ENCODE measurements at regions not wholly inside any gene's neighbourhood (a gene's known extent, or its start where the extent isn't known, plus 50 kb on each side); places are given as distances from the start of the nearest gene placed in this dataset.
A peak's percentile ranks its signal among the peaks of the same experiment; 100 is the strongest.
"Not testable (repeated sequence)": the region's sequence is repeated elsewhere in the genome, so short reads cannot be mapped to it uniquely, and the experiment has no call there.

GRCh38 chr10:71086439-71087080, 125.8 kb upstream of the UNC5B start:
- DNase-seq = peak; percentile 50

- DNase-seq = no peak
These were observed 124.7 kb upstream of the UNC5B start for GRCh38 chr10:71087622-71088021.

DNA sequence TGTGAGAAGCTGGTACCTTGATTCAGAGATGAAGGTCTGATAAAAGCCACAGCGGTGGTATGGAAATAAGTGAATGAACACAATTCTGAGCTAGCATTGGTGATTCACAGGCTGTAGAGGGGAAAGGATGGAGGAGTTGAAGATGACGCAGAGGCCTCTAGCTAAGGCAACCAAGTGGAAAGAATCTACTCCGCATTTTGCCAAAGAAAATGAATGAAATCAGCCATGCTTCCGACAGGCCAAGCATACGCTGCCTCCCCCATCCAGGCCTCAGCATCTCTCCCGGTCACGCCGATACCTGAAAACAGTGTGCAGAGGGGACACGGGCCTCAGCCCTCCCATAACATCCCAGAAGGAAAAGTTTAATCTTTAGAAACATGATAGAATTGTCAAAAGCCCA, 124.3 kb upstream of the UNC5B start:
- DNase-seq = no peak

- DNase-seq = peak; percentile 83
These were observed 123.8 kb upstream of the UNC5B start for GRCh38 chr10:71088578-71088977.

DNA sequence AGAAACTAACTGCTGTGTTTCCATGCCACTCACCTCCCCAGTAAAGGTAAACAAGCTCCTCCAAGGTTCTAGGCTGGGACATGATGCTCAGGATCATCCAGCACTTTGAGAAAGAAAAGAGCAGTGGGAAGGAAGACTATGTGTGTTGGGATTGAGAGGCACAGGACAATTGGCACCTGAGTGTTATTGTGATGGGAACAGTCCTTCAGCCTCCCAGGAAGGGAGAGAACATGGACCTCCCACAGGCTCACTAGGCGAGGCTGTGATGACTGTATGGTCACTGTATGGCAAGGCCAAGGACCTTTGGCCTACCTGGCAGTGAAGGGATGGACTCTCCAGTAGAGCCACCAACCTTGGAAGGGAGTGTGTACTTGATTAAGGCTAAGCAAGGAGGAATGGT, 123.2 kb upstream of the UNC5B start:
- no peak for DNase-seq

DNA sequence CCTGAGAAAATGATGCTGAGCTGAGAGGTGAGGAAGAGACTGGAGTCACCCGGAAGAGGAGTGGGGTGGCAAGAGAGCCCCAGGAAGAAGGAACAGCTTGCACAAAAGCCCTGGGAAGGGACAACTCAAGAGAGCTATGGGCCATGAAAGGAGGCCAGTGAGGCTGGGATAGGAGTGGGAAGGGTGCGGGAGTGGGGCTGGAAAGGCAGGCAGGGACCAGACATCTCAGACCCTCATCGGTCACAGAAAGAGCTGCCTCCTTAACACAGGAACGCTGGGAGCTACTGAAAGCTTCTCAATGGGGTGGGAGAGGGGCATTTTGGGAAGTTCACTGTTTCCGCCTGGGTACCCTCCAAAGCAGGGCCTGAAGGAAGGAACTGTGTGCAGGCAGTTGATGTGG, 122.0 kb upstream of the UNC5B start:
- DNase-seq = no peak

DNA sequence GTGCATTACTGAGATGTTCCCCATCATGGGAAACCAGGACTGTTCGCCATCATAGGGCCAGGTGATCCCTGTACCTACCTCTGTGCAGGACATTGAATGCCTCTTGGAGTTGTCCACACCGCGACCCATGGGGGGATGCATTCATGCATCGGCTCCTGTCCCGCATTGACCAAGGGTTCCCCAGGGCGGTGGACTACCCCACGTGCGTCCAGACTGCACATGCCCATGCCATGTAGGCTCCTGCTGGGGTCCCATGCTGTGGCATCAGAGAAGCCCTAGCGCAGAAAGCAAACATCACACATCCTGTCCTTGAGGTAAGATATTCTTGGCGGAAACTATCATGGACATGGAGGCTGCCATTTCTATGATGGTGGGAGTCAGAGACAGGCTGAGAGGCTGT, 121.6 kb upstream of the UNC5B start:
- DNase-seq = no peak

DNA sequence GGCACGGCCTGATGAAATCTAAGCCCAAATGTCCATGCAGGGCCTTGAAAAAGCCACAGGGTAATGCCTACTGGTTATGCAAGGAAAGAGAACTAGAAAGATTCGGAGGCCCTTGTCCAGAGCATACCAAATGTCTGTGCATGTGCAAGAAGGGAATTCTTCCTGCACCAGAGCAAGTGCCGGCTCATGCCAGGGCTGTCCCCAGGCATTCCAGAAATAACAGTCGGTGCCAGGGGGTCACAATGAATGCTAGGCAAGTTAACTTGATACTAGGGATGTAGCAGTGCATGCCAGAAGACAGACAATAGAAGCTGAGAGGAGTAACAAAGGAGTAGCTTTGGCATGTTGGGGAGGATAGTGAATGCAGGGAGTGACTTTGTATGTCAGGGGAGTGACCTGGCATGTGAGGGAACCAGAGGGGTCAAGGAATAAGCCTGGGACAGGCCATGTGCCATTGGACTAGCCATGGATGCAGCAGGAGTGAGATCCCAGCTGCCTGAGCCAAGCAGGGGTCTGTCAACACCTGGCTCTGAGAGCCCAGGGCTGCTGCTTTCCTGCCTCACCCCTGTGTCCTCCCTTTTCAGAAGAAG, 119.5 kb upstream of the UNC5B start:
- DNase-seq = no peak

DNA sequence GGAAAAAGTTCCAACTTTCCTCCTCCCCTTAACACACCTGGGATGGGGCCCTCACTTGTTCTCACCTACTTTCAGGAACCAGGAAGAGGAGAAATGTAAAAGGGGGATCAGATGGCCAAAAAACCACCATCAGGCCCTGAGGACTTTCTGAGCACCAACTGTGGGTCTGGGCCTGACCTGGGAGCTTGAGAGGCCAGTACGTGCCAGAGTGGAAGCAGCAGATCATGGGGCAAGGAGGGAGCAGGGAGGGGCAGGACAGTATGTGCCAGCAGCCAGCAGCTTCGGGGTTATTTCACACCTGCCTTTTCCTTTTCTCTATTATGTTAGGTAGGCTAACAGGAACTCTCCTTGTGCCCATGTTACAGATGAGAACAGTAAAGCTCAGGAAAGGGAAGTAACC, 118.8 kb upstream of the UNC5B start:
- DNase-seq = no peak

DNA sequence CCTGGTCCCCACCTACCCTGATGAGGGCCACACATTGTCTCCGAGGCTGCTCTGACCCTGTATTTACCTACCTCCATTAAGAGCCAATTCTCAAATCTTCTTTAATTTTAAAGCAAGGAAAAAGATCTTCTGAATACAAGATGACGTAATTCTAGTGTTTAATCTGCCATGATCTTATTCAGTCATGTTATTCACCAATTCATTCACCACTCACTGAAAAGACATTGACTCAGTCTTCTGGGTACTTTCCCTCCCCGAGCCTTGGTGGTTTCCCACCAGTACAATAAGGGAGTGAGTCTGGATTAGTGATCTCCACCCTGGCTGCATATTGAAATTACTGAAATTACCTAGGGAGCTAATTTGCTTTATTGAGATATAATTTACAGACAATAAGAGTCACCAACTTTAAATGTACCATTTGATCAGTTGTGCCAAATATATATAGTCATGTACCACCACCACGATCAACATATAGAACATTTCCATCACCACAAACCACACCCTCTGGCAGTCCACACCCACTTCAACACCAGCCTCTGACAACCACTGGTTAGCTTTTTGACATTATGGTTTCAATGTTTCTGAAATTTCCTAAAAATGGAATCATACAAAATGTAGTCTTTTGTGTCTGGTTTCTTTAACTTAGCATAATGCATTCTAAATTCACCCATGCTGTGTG, 117.5 kb upstream of the UNC5B start:
- no peak for DNase-seq

DNA sequence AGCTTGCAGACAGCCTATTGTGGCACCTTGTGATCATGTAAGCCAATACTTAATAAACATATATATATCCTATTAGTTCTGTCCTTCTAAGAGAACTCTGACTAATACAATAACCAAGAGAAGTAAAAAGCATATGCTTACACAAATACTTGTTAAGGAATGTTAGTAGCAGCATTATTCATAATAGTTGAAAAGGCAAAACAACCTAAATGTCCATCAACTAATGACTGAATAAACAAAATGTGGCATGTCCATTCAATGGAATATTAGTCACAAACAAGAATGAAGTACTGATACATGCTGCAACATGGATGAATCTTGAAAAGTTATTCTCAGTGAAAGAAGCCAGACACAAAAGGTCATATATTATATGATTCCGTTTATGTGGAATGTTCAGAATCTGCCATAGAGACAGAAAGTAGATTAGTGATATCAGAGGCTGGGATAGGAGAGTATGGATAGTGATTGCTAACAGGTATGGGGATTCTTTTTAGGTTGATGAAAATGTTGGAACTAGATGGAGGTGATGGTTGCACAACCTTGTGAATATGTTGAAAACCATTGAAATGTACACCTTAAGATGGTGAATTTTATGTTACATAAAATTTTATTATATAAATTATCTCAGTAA, 112.5 kb upstream of the UNC5B start:
- no peak for DNase-seq

DNA sequence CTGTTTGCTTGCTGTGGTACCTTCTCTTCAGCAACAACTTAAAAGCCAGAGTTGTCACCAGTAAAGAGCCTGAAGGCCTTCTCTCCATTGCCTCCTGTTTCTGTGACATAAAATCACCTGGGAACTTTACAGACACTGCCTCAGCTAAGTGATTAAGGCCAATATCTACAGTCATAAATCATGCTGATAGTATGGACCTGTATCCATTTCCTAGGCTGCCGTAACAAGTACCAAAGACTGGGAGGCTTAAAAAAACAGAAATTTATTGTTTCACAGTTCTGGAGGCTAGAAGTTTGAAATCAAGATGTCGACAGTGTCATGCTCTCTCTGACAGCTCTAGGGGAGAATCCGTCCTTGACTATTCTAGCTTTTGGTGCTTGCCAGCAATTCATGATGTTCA, 108.4 kb upstream of the UNC5B start:
- DNase-seq = no peak

DNA sequence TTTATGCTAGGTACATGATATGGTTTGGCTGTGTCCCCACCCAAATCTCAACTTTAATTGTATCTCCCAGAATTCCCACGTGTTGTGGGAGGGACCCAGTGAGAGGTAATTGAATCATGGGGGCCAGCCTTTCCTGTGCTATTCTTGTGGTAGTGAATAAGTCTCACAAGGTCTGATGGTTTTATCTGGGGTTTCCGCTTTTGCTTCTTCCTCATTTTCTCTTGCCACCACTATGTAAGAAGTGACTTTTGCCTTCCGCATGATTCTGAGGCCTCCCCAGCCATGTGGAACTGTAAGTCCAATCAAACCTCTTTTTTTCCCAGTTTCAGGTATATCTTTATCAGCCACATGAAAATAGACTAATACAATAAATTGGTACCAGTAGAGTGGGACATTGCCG, 106.2 kb upstream of the UNC5B start:
- not testable (repeated sequence) for DNase-seq

- not testable (repeated sequence) for DNase-seq
These were observed 105.3 kb upstream of the UNC5B start for GRCh38 chr10:71107117-71107516.

DNA sequence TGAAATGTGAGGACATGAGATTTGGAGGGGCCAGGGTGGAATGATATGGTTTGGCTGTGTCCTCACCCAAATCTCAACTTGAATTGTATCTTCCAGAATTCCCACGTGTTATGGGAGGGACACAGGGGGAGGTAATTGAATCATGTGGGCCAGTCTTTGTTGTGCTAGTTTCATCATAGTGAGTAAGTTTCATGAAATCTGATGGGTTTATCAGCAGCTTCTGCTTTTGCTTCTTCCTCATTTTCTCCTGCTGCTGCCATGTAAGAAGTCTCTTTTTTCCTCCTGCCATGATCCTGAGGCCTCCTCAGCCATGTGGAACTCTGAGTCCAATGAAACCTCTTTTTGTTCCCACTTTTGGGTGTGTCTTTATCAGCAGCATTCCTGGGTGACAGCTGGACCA, 104.3 kb upstream of the UNC5B start:
- not testable (repeated sequence) for DNase-seq

DNA sequence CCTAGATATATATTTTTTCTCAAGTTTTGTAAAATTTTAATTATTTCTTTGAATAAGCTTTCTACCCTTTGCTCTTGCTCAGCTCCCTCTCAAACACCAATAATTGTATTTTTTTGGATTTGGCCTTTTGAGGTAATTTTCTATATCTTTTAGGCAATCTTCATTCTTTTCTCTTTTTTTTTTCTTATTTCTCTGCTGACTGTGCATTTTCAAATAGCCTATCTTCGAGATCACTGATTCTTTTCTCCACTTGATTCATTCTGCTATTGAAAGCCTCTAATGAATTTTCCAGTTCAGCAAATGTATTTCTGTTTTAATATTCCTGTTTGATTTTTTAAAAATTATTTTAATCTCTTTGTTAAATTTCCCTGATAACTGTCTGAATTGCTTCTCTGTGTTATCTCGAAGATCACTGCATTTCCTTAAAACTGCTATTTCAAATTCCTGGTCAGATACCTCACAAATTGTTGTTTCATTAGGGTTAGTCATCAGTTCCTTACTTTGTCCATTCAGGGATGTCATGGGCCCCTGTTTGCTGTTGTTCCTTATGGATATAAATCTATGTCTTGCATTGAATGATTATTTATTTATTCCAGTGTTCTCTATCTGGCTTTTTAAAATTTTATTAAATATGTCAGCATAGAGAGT, 100.1 kb upstream of the UNC5B start:
- no peak for DNase-seq

DNA sequence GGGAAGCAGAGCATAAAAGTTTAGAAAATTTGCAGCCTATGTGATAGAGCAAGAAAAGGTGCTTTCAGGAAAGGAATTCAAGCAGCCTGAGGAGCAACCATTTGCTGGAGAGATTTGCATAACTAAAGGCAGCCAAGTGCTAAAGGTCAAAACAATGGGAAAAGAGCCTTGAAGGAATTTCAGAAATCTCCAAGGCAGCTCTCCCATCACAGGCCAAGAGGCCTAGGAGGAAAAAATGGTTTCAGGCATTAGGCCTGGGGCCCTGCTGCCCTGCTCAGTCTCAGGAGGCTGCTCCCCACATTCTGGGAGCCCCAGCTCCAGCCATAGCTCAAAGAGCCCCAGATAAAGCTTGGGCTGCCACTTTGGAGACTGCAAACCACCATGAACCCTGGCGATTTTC, 95.9 kb upstream of the UNC5B start:
- DNase-seq = no peak

DNA sequence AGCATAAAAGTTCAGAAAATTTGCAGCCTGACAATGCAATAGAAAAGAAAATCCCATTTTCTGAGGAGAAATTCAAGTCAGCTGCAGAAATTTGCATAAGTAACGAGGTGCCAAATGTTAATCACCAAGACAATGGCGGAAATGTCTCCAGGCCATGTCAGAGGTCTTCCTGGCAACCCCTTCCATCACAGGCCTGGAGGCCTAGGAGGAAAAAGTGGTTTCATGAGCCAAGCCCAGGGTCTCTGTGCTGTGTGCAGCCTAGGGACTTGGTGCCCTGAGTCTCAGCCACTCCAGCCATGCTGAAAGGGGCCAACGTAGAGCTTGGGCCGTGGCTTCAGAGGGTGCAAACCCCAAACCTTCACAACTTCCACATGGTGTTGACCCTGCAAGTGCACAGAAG, 94.8 kb upstream of the UNC5B start:
- not testable (repeated sequence) for DNase-seq

DNA sequence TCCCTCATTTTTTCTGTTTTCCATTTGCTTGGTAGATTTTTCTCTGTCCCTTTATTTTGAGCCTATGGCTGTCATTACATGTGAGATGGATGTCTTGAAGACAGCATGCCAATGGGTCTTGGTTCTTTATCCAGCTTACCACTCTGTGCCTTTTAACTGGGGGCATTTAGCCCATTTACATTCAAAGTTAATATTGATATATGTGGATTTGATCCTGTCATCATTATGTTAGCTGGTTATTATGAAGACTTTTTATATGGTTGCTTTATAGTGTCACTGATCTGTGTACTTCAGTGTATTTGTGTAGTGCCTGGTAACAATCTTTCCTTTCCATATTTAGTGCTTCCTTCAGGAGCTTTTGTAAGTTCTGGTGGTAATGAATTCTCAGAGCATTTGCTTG, 89.3 kb upstream of the UNC5B start:
- DNase-seq = no peak

GRCh38 chr10:71124921-71125748, 87.2 kb upstream of the UNC5B start:
- DNase-seq = no peak

DNA sequence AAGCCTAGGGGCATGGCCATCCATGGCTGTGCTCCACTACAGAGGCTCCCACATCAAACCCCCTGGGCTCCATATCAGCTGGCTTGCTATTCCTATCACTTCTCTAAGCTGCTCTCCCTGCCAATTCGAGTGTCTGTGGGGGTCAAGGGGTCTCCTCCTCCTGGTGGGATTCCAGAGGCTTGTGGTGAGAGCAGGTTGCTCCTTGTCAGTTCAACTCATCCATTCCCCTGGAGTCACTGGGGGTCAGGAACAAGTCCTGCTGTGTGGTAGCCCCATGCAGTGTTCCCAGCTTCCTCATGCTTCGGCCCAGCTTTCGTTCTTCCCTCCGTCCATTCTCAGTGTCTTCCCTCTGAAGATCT, 86.6 kb upstream of the UNC5B start:
- no peak for DNase-seq

DNA sequence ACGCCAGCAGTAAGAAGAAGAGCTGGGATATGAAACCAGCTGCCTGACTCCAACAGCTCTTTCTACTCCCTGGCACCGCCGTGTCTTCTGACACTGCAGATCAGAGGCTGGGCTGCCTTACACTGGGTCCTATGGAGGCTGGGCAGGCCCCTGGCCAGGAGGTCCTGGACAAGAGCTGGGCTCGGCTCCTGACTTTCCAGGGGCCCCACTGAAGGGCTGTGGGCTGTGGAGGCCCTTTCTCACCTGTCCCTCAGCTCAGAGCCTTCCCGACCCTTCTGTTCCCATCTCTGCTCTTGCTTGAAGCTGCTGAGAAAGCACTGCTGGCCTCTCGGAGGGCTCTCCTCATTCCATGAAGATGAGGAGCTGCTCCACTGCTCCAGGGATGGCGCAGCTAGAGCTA, 85.9 kb upstream of the UNC5B start:
- DNase-seq = no peak

GRCh38 chr10:71127104-71127503, 85.3 kb upstream of the UNC5B start:
- DNase-seq = no peak

Data from NCI-H1436 treated with DMSO at 0.1 percent for 48 hours (cell line).